ENCODE measurements at regions not wholly inside any gene's neighbourhood (a gene's known extent, or its start where the extent isn't known, plus 50 kb on each side); places are given as distances from the start of the nearest gene placed in this dataset.

DNA sequence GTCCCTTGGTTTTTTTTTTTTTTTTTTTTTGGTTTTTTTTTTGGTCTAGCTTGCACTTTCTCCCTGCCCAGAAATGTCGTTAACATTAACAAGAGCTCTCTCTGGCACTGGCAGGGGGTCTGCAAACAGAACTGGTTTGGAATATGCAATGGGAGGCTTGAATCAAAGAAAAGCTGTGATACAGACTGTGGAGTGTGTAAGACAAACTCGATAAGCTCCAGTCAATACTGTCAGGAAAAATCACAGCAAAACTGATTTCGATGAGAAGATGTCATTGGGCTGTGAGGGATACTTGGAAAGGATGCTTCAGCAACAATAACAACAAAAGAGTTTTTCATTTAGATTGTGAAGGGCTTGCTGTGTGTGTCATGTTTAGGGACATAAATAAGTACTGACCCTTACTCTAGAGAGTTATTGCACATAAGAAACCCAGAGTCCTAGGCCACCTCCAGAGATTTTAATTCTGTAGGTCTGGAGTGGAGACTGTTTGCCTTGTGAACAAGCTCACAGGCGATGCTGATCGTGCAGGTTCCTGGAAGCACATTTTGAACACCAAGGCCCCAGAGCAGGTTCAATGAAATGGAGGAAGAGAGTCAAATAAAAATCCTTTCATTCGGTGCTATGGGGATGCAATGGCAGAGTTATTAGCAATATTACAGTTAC, 470.7 kb upstream of the RBFOX1 start:
- TF ChIP-seq POLR2A (IDR thresholded peaks at IDR 0.05): no peak
- no peak for TF ChIP-seq CTCF (IDR thresholded peaks at IDR 0.05 in 4 of 5, conservative IDR thresholded peaks at IDR 0.05 in 1 of 5)
